Left lobe of liver (tissue), 2 donors: ENCODE measurements at regions not wholly inside any gene's neighbourhood (a gene's known extent, or its start where the extent isn't known, plus 50 kb on each side); places are given as distances from the start of the nearest gene placed in this dataset.

Experiments used
- ATAC-seq: fragments of 200-7000 bp; cut with Tn5 transposase; one replicate; pipeline ENCODE4 v1.9.1; 2020; ENCODE audit warnings: mild to moderate bottlenecking, moderate library complexity
- DNase-seq: peaks from one replicate; pipeline ENCODE4 v3.0.0-alpha.2; 2020; ENCODE audit warnings: low spot score
- donor health status: DM: no; HTN: no; CAD: no; lungs with moderate emphysema.
- donor health status: DM: no; HTN: yes; CAD: no.

DNA sequence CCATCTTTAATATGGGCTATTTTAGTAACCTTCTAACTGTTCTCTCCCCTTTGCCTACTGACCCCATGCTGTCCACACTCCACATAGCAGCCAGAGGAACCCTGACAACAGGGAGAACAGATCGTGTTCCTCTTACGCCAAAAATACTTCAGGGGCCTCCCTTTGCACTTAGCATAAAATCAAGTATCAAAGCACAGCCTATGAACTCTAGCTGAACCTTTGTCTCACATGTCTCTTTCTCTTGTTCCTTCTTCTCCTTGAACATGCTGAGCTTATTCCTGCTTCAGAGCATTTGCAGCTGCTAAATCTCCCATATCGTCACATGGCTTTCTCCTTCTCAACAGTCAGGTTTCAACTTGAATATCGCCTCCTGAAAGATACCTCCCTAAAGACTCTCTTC lies 698.8 kb upstream of the C9orf72 start:
- no peak for ATAC-seq

DNA sequence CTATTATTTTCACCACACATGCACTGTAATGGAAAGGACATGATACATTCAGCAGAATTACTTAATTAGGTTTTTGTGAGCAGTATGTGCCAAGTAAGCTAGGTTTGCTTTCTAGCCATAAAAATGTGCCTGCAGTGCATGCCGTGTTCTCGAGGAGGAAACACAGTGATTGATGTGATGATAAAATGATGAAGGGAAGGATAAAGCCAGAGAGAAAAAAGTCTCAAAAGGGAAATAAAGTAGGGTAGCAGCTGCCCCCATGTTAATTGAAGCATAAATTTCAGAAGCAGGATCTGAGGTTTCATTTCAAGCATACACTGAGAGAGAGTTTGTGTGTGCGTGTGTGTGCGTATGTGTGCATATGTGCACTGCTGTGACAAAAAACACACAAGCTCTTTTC lies 714.2 kb upstream of the C9orf72 start:
- ATAC-seq (no peak), DNase-seq (no peak)

More for the DNA sequence above, 698.8 kb upstream of the C9orf72 start:
- DNase-seq = no peak

DNA sequence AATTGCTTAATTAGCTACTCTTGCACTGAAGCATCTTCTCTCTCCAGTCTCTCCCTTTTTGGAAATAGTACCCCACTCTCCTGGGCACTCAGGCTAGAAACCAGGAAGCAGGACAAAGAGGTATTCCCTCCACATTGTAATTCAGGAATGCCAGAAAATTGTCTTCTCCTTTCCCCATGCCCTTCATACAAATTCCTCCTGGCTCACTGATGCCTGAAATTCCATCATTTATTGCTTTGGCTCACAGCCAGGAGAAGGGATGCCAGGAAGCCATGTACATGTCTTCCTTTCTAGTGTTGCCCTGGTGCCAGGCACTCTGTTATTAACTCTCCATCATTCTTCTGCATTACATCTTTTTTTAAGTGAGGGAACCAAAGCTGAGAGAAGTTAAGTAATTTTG lies 716.5 kb upstream of the C9orf72 start:
- DNase-seq (no peak), ATAC-seq (no peak)

DNA sequence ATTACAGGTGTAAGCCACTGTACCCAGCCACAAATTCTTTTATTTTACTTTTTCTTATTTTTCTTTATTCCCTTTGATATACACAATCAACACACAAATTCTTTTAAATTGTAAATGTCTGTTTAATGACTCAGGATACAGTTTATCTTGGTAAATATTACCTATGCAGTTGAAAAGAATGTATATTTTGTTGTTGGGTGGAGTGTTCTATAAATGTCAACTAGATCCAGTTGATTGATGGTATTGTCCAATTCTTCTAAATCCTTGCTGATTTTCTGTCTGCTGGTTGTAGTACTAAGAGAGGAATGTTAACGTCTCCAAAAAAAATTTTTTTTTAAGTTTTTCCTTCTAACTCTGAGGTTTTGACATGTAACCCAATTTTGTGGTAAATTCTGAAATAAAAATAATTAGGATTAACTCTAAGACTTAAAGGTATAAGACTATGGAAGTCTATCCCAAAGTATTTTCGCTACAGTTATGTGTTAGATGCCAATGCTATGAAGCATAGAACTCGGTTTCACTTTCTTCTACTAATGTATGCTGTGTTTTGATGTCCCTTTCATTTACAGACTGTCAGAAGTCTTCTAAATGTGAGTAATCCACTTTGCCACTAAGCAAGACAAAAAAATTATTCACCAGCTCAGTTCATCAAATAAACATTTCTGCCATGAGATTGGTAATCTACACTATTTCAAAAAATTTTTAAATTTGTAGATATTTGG lies 720.2 kb upstream of the C9orf72 start:
- ATAC-seq (no peak), DNase-seq (no peak)

DNA sequence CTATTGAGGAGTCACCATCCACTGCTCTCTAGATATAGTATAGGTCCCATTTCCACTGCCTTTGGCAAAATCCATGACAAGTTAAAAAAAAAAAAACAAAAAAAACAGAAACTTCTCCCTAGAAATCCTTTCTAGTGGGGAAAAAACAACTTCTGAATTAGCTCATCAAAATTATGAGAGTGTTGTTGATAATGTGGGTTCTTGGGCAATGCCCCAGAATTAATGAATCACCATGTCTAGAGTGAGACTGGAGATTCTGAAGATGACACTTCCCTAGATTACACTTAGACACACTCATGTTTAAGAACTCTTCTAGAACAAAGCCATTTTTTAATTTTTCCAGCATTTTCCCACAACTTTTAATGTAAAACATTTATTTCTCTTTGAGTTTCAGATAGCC lies 728.0 kb upstream of the C9orf72 start:
- ATAC-seq (no peak), DNase-seq (no peak)

DNA sequence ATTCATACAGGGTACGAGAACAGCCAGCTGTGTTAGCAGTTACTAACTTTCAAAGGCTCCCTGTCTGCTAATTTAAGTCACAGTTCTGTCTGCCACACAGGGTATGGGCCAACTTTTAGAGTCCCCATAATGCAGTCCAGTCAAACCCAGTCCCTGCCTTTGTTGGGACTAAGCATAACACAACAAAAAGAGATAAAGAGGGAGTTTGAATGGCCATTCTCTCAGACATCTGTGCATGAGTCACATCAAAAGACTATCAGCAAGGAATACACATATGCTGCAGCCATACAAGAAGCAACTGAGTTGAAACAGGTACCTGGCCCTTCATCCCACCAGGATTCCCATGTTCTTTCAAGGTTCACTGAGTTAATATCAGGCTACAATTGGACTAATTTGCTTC lies 744.5 kb upstream of the C9orf72 start:
- ATAC-seq (no peak), DNase-seq (no peak)

DNA sequence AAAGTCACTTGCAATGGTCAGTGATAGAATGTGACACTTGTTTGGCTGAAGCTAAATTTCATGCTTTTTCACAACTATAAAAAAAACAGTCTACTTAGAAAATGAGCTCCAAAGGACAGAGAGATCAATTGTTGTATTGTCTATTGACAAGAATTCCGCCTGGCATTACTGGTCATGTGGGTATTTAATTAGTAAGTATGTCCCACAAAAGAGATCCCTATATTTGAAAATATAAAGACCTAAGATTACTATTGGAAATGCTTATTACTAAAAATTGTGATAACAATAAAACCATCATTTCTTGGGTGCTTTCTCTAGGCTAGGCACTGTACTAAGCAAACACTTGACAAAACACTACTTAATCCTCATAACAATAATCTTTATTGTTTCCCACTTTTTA lies 745.2 kb upstream of the C9orf72 start:
- no peak for DNase-seq
- no peak for ATAC-seq

DNA sequence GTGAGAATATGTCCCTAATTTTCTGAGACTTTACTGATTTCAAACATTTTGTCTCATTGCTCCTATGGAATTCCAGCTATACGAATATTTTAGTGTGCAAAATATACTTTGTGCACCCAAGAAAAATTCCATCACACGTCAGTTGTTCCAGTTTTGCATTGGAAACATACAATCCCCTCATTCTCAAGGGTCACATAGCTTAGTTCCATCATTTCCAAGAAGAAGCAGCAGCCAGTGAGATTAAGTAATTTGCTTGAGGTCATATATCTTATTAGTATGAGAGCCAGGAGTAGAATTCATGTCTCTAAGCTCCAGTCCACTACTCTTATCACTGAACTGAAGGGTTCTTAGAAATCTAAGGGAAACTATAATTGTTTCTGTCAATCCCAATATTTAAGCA lies 746.7 kb upstream of the C9orf72 start:
- ATAC-seq = no peak
- DNase-seq = no peak

DNA sequence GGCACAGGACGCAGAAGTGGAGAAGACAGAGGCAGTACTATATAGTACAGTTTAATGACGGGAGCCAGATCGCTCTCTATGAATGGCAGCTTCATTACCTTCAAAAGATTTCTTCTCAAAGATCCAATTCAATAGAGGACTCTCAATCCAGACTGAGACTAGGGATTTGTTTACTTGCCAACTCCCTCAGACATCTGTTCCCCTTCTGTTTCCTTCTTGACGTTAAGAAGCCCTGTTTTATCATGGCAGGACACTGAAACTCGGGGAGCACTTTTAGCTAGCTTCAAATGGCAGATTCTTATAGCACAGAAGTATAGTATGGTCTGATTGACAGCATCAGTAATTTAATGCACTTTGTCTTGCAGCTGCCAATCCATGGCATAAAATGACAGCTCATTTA lies 747.3 kb upstream of the C9orf72 start:
- no peak for DNase-seq

DNA sequence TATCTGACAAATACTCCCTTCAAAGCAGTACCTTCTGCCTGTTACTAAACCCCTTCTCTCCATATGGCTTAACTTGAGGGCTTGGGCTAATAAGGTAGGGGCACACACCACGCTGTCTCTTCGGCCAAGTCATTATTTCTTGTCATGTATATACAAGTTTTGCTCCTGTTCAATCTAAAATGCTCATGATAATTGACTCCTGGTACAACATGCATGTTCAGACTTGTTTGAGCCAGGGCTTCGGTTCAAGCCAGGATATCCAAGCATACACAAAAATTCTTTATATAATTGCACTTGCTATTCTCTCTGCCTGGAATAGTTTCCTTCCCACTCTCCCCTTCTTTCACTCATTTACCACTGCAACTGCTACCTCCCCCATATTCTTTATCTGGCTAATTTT lies 756.0 kb upstream of the C9orf72 start:
- DNase-seq (no peak), ATAC-seq (no peak)

More for the DNA sequence above, 747.3 kb upstream of the C9orf72 start:
- ATAC-seq = no peak

DNA sequence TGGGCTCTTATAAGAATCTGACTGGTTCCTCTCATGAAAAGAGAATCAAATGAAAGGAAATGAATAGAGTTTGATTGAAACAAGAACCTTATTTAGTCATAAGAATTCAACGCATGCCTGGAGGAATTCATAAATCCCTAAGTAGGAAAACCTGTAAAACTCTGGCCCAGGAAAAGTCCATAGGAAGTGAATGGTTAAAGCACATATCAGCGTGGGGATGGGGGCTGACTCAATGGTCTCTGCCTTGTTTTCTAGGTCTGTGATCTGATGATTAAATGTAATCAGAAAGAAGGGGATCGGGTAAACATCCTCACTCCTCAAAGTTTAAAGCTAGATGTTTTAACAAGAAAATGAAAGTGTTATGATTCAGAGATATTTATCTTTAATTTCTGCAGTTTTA lies 759.4 kb upstream of the C9orf72 start:
- no peak for DNase-seq
- ATAC-seq = no peak

DNA sequence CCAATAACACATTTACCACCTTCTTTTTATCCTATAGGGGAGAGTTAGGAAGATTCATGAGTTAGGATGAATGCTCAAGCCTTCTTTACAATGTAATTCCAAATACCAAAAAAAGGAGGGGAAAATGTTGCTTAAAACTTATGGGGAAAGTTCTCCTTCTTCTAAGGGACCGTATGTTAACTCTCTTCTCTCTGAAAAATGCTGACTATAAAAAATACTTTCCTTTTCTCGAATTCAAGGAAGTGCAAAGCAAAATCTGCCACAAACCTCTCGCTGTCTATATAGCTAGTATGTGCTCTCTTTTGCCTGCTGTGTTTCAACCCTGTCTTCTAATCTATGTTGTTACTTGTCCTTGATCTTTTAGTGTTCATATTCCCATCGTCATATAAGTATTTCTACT lies 768.6 kb upstream of the C9orf72 start:
- ATAC-seq (no peak), DNase-seq (no peak)

DNA sequence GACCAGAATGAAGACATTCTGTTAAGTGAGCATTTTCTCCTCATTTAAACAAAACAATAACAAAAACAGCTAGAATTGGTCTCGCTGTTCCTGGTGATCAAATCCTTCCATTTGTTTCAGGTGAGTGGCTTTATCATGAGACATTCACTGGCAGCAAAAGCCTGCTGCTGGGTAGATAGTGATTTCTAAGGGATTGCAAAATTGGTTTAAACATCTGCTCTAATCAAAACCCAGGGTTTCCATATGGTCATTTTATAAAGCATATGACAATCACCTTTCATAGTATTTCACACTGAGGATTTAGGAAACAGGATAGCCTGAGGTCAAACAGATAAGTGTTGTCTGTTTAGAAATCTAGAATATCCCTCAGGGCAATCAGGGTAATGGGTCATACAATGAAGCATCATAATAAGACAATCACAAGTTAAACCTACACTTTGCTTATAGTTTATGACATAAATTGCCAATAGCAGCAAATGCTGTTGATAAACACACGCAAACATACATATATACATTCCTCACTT lies 769.6 kb upstream of the C9orf72 start:
- ATAC-seq = no peak
- no peak for DNase-seq

DNA sequence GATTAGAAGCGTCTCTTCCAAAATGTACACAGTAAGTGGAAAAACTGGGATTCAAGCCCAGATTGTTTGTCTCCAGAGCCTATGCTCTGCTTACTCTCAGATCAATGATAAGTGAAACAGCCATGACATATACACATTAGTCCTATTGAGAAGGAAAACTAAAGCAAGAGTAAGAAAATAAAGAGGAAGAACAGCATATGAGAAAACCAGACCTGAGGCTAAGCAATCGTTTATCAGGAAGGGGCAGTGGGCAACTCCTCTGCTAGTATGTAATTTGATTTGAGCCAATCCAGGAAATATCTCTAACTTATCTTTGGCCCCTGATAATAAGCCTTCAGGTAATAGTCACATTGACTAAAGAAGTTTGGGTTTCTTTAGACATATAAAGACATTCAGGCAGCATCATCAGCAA lies 789.9 kb upstream of the C9orf72 start:
- DNase-seq (no peak), ATAC-seq (no peak)

DNA sequence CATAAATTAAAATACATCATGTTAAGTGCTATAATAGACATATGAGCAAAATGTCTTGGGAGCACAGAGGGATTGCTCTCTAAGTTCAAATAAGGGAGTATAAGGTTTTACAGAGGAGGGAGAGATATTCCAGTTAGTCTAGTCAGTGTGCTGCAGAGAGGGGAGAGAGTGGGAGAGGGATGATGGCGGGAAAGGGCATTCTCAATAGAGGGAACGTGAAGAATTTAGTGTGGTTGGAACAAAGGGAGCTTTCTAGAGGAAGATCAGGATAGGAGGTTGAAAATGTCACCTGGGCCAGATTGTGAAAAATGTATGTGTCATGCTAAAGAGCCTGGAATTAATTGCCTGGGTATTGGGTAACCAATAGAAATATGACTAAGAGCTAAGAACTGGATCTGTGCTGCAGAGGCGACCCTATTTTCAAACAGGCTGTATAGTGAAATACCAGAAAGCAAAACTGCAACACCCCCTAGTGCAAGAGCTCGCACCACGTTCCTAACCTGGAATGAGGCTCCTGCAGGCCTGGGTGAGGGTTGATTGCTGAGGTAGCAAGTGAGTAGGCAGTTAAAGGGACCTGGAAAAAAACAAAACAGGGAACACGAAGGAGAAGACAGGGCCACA lies 791.8 kb upstream of the C9orf72 start:
- ATAC-seq = no peak

DNA sequence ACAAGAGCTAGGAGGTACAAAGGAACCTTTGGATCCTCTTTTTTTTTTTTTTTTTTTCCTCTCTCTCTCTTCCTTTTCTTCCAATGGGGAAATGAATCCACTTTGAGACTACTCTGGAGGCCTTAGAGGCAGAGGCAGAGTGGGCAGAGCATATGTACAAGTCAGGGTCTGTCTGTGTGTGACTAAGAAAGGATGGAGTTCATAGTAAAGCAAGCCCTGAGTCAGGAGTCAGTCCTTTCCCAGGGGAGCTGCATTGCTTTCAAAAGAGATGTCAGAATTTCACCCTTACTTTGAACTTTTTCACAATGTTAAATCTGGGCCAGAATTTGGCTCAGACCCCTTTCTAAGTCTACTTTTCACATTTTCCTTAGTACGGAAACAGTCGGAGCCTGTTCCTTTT lies 792.4 kb upstream of the C9orf72 start:
- ATAC-seq (no peak), DNase-seq (no peak)

More for the DNA sequence above, 791.8 kb upstream of the C9orf72 start:
- DNase-seq = no peak

DNA sequence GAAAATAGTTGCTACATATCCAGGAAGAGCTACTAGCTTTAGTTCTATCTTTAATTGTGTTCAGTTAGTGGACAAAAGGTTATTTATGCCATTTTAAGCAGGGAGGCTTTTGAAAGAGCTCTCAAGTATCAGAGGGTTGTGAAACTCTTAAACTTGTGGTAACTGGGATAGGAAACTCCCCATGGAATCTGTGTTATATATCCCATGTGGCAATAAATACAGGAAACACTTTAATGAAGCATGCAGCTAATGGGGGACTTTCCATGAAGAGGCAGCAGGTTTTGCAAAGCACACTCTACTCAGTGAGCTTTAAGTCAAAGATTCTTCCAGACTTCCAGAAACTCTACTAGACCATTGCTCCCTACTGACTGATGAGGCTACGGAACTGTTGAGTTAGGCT lies 805.0 kb upstream of the C9orf72 start:
- DNase-seq (no peak), ATAC-seq (no peak)

DNA sequence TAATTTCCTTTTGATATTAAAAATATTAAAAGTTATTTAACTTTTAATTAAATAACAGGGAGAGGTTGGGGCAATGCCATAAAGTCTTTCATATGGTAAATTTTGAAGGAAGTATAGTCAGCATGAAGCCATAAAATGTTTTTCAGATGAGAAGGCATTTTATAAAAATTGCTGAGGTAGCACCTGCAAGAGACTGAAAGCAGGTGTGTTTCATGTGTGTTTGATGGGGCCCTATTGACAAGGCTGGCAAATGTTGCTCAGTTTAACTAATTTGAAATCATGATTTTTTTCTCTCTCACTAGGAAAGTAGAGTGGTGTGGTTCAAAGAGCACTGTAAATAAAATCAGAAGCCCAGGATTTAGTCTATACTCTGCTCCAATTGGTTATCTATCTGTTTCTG lies 805.8 kb upstream of the C9orf72 start:
- ATAC-seq (no peak), DNase-seq (no peak)

DNA sequence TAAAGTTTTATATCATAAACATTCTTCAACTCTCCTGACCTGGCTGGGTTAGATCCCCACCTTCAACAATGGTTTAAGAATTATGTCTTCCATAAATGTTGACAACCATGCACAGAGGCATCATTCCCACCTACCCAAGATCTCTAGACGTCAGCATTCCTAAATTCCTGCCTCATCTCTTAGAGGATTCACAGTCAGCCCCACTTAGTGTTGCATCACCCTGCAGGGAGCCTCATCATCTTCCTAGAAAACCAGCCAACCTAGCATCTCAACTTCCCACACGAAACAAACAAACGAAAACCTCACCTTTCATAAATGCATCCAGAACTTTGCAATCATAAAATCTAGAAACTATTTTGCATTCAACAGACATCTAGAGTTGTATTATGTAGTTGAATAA lies 816.1 kb upstream of the C9orf72 start:
- ATAC-seq (no peak), DNase-seq (no peak)

DNA sequence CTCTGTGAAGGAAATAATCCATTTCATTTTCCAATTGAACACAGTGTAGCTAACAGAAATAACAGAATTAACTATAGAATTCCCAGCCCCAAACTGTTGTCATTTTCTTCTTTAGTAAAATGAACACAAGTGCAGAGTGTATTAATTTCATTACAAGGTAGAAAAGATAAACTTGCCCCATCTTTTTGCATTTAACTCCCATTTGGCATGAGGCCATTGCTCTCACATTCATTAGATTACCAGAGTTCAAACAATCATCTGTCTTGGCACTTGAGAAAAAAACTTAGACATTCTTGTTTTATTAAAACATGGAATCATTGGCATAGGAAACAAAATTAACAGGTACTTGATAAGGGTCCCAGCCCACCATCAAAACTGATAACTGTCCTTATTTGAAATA lies 821.5 kb upstream of the C9orf72 start:
- DNase-seq (no peak), ATAC-seq (no peak)

DNA sequence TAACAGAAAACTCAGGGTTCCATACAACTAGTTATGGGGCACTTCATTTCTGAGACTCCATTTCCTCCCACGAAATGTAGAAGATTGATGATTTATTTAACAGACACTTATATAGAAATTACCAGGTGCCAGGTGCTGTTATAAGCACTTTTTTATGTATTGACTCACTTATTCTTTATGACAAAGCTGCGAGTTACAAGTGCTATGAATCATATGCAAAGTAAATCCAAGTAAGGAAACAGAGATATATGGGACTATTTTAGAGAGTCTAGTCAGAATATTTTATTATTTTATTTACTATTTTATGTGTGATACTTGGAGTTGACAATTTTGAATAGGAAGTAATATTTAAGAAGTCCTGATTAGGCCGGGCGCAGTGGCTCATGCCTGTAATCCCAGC lies 822.8 kb upstream of the C9orf72 start:
- no peak for ATAC-seq
- no peak for DNase-seq

DNA sequence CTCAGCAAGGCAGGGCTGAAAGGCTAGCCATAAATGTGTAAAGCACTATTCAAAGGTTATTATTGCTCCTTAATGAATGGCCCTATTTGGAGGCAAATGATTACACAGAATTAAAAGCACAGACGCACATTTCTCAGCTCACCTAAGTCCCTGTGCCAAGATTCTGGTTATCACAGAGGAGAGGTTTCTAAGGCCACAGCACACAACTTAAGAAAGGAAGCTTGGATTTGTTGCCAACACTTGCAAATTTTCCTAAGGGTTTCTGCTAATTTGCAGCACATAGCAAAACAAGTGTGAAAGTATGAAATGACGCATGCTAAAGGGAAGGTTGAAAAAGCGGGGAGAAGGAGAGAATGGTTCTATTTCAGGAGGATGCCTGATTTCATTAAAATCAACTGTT lies 834.1 kb upstream of the C9orf72 start:
- DNase-seq (no peak), ATAC-seq (no peak)

DNA sequence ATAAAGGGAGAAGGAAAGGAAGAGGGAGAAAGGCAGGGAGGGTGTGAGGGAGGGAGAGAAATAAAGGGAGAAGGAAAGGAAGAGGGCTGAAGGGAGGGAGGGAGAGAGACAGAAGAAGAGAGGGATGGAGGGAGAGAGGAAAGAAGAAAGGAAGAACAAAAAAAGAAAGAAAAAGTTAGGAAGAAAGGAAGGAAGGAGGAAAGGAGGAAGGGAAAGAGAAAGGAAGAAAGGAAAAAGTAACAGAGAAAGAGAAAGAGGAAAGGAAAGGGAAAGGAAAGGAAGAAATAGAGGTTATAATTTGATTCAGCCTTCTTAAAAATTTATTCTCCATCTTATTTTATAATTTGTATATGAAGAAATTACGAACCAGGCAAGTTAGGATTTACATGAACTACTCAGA lies 836.6 kb upstream of the C9orf72 start:
- ATAC-seq = no peak
- DNase-seq = no peak
